Keratinocyte (primary cell): ENCODE measurements at regions not wholly inside any gene's neighbourhood (a gene's known extent, or its start where the extent isn't known, plus 50 kb on each side); places are given as distances from the start of the nearest gene placed in this dataset.
"Not testable (repeated sequence)": the region's sequence is repeated elsewhere in the genome, so short reads cannot be mapped to it uniquely, and the experiment has no call there.

ENCODE experiments used
- DNase-seq: peaks from one replicate; pipeline ENCODE4 v3.0.0-alpha.2; 2011; ENCODE audit warnings: low read depth, missing footprints, low spot score
- FAIRE-seq: peaks from 2 replicates; lab custom pipeline; 2011; peaks lifted over from hg19 to GRCh38; lab: Jason Lieb, UNC
- H2AFZ ChIP-seq: 2 replicates; pipeline ENCODE4 v1.6.0; 2012; ENCODE audit warnings: low read length, control low read depth, inconsistent platforms; ENCODE audit not compliant: control insufficient read depth
- H3K27ac ChIP-seq: 2 replicates; pipeline ENCODE4 v1.5.1; 2011; ENCODE audit warnings: low read length; ENCODE audit not compliant: control insufficient read depth, insufficient read depth
- H3K27me3 ChIP-seq: 3 replicates; pipeline ENCODE4 v1.6.0; 2011; ENCODE audit warnings: low read length; ENCODE audit not compliant: control insufficient read depth, insufficient read depth; ENCODE audit errors: extremely low read depth
- H3K36me3 ChIP-seq, 2 experiments: 2 replicates in 1 of 2; 3 replicates in 1 of 2; pipeline ENCODE4 v1.5.1; 2011; ENCODE audit warnings: low read length in 2 of 2, mild to moderate bottlenecking in 1 of 2; ENCODE audit not compliant: control insufficient read depth in 2 of 2, insufficient read depth in 2 of 2; ENCODE audit errors: extremely low read depth in 1 of 2
- H3K4me1 ChIP-seq: 3 replicates; pipeline ENCODE4 v1.5.1; 2011; ENCODE audit warnings: low read length; ENCODE audit not compliant: control insufficient read depth, insufficient read depth; ENCODE audit errors: extremely low read depth
- H3K4me2 ChIP-seq: 3 replicates; pipeline ENCODE4 v1.6.0; 2011; ENCODE audit warnings: low read depth, low read length; ENCODE audit not compliant: control insufficient read depth, insufficient read depth; ENCODE audit errors: extremely low read depth
- H3K4me3 ChIP-seq, 3 experiments: fragments of 200-600 bp in 1 of 3; sonication (generic) in 1 of 3; 2 replicates in 2 of 3; 3 replicates in 1 of 3; pipeline ENCODE4 v1.5.1; 2011 to 2016; ENCODE audit warnings: low read length in 3 of 3, mild to moderate bottlenecking in 3 of 3, control low read depth in 2 of 3, inconsistent platforms in 1 of 3, low read depth in 1 of 3, mixed read lengths in 1 of 3, mixed run types in 1 of 3, moderate library complexity in 1 of 3; ENCODE audit not compliant: control insufficient read depth in 2 of 3, insufficient read depth in 2 of 3; ENCODE audit errors: extremely low read depth in 1 of 3
- H3K79me2 ChIP-seq: 2 replicates; pipeline ENCODE4 v1.6.0; 2012; ENCODE audit warnings: low read length; ENCODE audit not compliant: control insufficient read depth, insufficient read depth
- H3K9ac ChIP-seq: 3 replicates; pipeline ENCODE4 v1.6.0; 2011; ENCODE audit warnings: low read length; ENCODE audit not compliant: control insufficient read depth, insufficient read depth; ENCODE audit errors: extremely low read depth
- H3K9me1 ChIP-seq: 3 replicates; pipeline ENCODE4 v1.6.0; 2011; ENCODE audit warnings: low read length; ENCODE audit not compliant: control insufficient read depth, insufficient read depth; ENCODE audit errors: extremely low read depth
- H3K9me3 ChIP-seq: 2 replicates; pipeline ENCODE4 v1.5.1; 2012; ENCODE audit warnings: low read depth, low read length; ENCODE audit not compliant: control insufficient read depth
- H4K20me1 ChIP-seq: 3 replicates; pipeline ENCODE4 v1.6.0; 2011; ENCODE audit warnings: low read length; ENCODE audit not compliant: control insufficient read depth, insufficient read depth; ENCODE audit errors: extremely low read depth
- CTCF ChIP-seq, 3 experiments: IDR thresholded peaks in 1 of 3; conservative IDR thresholded peaks in 1 of 3; optimal IDR thresholded peaks in 1 of 3; 2 replicates in 2 of 3; 3 replicates in 1 of 3; pipeline versions ENCODE3 to v1.5.1; 2011; ENCODE audit warnings: low read length in 3 of 3, mild to moderate bottlenecking in 3 of 3, moderate library complexity in 2 of 3, control low read depth in 1 of 3, inconsistent platforms in 1 of 3; ENCODE audit not compliant: insufficient read depth in 2 of 3; ENCODE audit errors: extremely low read depth in 1 of 3
- EZH2 ChIP-seq: IDR thresholded peaks from one replicate; pipeline ENCODE4 v1.6.1; 2012; ENCODE audit warnings: inconsistent platforms, mild to moderate bottlenecking, low read length, moderate library complexity
- dilution Hi-C: fragments of 300-500 bp; cut with MboI; formaldehyde crosslinking; loops from one replicate; pipeline ENCODE4 v1.7.0; 2020; ENCODE audit warnings: low sequenced_read_pairs; ENCODE audit not compliant: extremely low pct_ligation_motif_present

- Histone ChIP-seq H4K20me1 (no peaks in the 10 kb centered on the region), H2AFZ (no peak overlapping the region), H3K4me1 (no peaks in the 10 kb centered on the region), H3K9ac (no peak overlapping the region), H3K4me3 (no peak overlapping the region), H3K36me3 (no peaks in the 10 kb centered on the region), H3K27me3 (no peaks in the 10 kb centered on the region), H3K27ac (no peak overlapping the region), H3K9me3 (no peaks in the 10 kb centered on the region), H3K9me1 (no peaks in the 10 kb centered on the region), H3K4me2 (no peak overlapping the region), H3K79me2 (no peaks in the 10 kb centered on the region)
- TF ChIP-seq EZH2 (no peak), CTCF (optimal IDR thresholded peaks at IDR 0.05 in 1 of 3, IDR thresholded peaks at IDR 0.05 in 1 of 3, conservative IDR thresholded peaks at IDR 0.05 in 1 of 3; ENCODE audit: extremely low read depth in 1 of 3, insufficient read depth in 2 of 3, low read length in 3 of 3) (peak in 1 of 3 experiments; percentile 14)
- FAIRE-seq (no peak), DNase-seq (no peak)
- dilution Hi-C loops = no loop called here
Observed at GRCh38 chrX:139429913-139430312, 100.6 kb upstream of the F9 start.

- Histone ChIP-seq H3K4me3 (no peak overlapping the region), H3K79me2 (no peaks in the 10 kb centered on the region), H3K4me2 (no peak overlapping the region), H3K27me3 (no peaks in the 10 kb centered on the region), H4K20me1 (no peaks in the 10 kb centered on the region), H3K4me1 (no peaks in the 10 kb centered on the region), H3K9me1 (no peaks in the 10 kb centered on the region), H3K36me3 (no peaks in the 10 kb centered on the region), H3K27ac (no peak overlapping the region), H2AFZ (no peak overlapping the region), H3K9me3 (no peaks in the 10 kb centered on the region), H3K9ac (no peak overlapping the region)
- FAIRE-seq (no peak), DNase-seq (no peak)
- TF ChIP-seq CTCF (optimal IDR thresholded peaks at IDR 0.05 in 1 of 3, IDR thresholded peaks at IDR 0.05 in 1 of 3, conservative IDR thresholded peaks at IDR 0.05 in 1 of 3; ENCODE audit: extremely low read depth in 1 of 3, insufficient read depth in 2 of 3, low read length in 3 of 3) (no peak), EZH2 (no peak)
- dilution Hi-C loops = no loop called here
Observed at GRCh38 chrX:139423186-139423585, 107.4 kb upstream of the F9 start.

GRCh38 chrX:139398258-139398657 lies 132.3 kb upstream of the F9 start:
- dilution Hi-C loops, DNase-seq, FAIRE-seq, H3K4me3 ChIP-seq, H3K9me3 ChIP-seq, H3K9ac ChIP-seq, H3K9me1 ChIP-seq, H3K27me3 ChIP-seq, H3K36me3 ChIP-seq, H3K4me2 ChIP-seq, H3K27ac ChIP-seq, H2AFZ ChIP-seq, H3K4me1 ChIP-seq, H4K20me1 ChIP-seq, H3K79me2 ChIP-seq: not testable (repeated sequence)
